ENCODE measurements at regions not wholly inside any gene's neighbourhood (a gene's known extent, or its start where the extent isn't known, plus 50 kb on each side); places are given as distances from the start of the nearest gene placed in this dataset.

GRCh38 chr4:156329779-156330178, 376.1 kb upstream of the CTSO start:
- TF ChIP-seq CTCF (IDR thresholded peaks at IDR 0.05) = no peak
- TF ChIP-seq POLR2A (IDR thresholded peaks at IDR 0.05; ENCODE audit: low read depth) = no peak
- TF ChIP-seq POLR2AphosphoS5 (IDR thresholded peaks at IDR 0.05) = no peak
- TF ChIP-seq EP300 (IDR thresholded peaks at IDR 0.05) = no peak

Data from esophagus muscularis mucosa (tissue), 4 donors.